Activated CD4-positive, alpha-beta memory T cell treated with anti-CD3 and anti-CD28 coated beads for 36 hours (primary cell): ENCODE measurements at regions not wholly inside any gene's neighbourhood (a gene's known extent, or its start where the extent isn't known, plus 50 kb on each side); places are given as distances from the start of the nearest gene placed in this dataset.
"Not testable (repeated sequence)": the region's sequence is repeated elsewhere in the genome, so short reads cannot be mapped to it uniquely, and the experiment has no call there.

ENCODE experiments used
- CTCF ChIA-PET: fragments of 350-600 bp; sonication (Branson Sonifier 250); formaldehyde crosslinking; loops from one replicate; lab custom pipeline; 2021; ENCODE audit warnings: antibody characterized with exemption, inconsistent platforms; lab: Charles Lee
- POLR2A ChIA-PET: fragments of 350-600 bp; sonication (Branson Sonifier 250); formaldehyde crosslinking; loops from one replicate; lab custom pipeline; 2021; ENCODE audit warnings: antibody characterized with exemption; lab: Charles Lee
- DNase-seq: peaks from one replicate; pipeline ENCODE4 v3.0.0-alpha.2; 2020
- H3K27ac Mint-ChIP-seq: one replicate; pipeline ENCODE4 v1.8.0; 2021; ENCODE audit warnings: mixed read lengths
- H3K27me3 Mint-ChIP-seq: one replicate; pipeline ENCODE4 v1.8.0; 2021; ENCODE audit warnings: mixed read lengths
- H3K36me3 Mint-ChIP-seq: one replicate; pipeline ENCODE4 v1.8.0; 2021; ENCODE audit warnings: mixed read lengths
- H3K4me1 Mint-ChIP-seq: one replicate; pipeline ENCODE4 v1.8.0; 2021; ENCODE audit warnings: low read depth, mixed read lengths
- H3K4me3 Mint-ChIP-seq: one replicate; pipeline ENCODE4 v1.8.0; 2021; ENCODE audit warnings: mild to moderate bottlenecking, mixed read lengths
- H3K9me3 Mint-ChIP-seq: one replicate; pipeline ENCODE4 v1.8.0; 2021; ENCODE audit warnings: mixed read lengths
- intact Hi-C: fragments of 100-400 bp; cut with micrococcal nuclease; formaldehyde crosslinking; loops from one replicate; pipeline ENCODE4 v1.15.1; 2023

GRCh38 chr1:29601021-29601420 is 364.7 kb downstream of the PTPRU start:
- no peaks in the 10 kb centered on the region for H3K9me3 Mint-ChIP-seq
- no peaks in the 10 kb centered on the region for H3K4me1 Mint-ChIP-seq
- POLR2A ChIA-PET: no interaction called here
- H3K36me3 Mint-ChIP-seq: no peaks in the 10 kb centered on the region
- peaks cover 13% of the 10 kb centered on the region for H3K27me3 Mint-ChIP-seq
- H3K27ac Mint-ChIP-seq: no peak overlapping the region
- intact Hi-C loops: no loop called here
- CTCF ChIA-PET: no interaction called here
- no peak for DNase-seq
- no peak overlapping the region for H3K4me3 Mint-ChIP-seq

GRCh38 chr1:29599826-29600225 is 363.5 kb downstream of the PTPRU start:
- intact Hi-C loops: no loop called here
- no peaks in the 10 kb centered on the region for H3K4me1 Mint-ChIP-seq
- ChIA-PET POLR2A (no interaction called here), CTCF (no interaction called here)
- no peak overlapping the region for H3K4me3 Mint-ChIP-seq
- H3K9me3 Mint-ChIP-seq: no peaks in the 10 kb centered on the region
- H3K27me3 Mint-ChIP-seq: peaks cover 13% of the 10 kb centered on the region
- no peaks in the 10 kb centered on the region for H3K36me3 Mint-ChIP-seq
- DNase-seq: no peak
- no peak overlapping the region for H3K27ac Mint-ChIP-seq

DNA sequence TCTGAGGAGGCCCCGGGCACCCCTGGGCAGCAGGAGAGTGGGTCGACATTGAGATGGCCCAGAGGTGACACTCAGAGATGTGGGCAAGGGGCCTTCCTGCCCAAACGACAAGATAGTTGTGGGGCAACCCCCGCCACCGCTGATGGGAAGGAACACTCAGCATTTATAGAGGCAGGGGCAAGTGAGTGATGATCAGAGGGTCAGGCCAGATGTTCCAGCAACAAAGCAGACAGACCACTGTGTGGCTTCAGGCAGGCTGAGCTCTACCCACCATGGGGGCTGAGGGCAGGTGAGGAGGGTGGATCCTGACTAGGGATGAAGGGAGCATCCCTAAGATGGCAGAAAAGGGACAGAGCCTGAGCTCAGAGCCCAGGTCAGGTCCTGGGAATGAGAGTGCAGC is 362.7 kb downstream of the PTPRU start:
- DNase-seq: no peak
- intact Hi-C loops: no loop called here
- H3K9me3 Mint-ChIP-seq: no peaks in the 10 kb centered on the region
- no peak overlapping the region for H3K4me3 Mint-ChIP-seq
- no peaks in the 10 kb centered on the region for H3K36me3 Mint-ChIP-seq
- ChIA-PET CTCF (interaction anchor here (0.7 kb wide), 1 partner anchor 485 kb away, joined by 3 read pairs; no protein-coding TSS in a partner anchor), POLR2A (no interaction called here)
- H3K27ac Mint-ChIP-seq: no peak overlapping the region
- H3K4me1 Mint-ChIP-seq: no peaks in the 10 kb centered on the region
- peaks cover 13% of the 10 kb centered on the region for H3K27me3 Mint-ChIP-seq

DNA sequence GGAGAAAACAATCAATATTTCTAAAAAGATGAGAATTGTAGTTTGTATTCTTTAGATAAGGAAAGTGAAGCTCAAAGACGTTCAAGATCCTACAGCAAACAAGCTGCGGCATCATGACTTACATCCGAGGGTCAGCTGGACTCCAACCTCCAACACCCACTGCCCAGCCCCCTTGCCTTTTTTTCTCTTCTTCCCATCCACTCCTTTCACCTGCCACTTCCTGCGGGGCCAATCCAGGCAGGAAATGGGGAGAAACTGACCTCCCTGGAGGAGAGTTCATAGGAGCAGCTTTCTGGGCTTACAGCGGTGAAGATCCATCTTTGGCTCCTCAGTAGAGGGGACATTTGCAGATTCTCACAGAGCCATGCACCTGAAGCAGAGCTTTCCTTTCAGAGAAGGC is 361.5 kb downstream of the PTPRU start:
- POLR2A ChIA-PET: no interaction called here
- intact Hi-C loops: no loop called here

DNA sequence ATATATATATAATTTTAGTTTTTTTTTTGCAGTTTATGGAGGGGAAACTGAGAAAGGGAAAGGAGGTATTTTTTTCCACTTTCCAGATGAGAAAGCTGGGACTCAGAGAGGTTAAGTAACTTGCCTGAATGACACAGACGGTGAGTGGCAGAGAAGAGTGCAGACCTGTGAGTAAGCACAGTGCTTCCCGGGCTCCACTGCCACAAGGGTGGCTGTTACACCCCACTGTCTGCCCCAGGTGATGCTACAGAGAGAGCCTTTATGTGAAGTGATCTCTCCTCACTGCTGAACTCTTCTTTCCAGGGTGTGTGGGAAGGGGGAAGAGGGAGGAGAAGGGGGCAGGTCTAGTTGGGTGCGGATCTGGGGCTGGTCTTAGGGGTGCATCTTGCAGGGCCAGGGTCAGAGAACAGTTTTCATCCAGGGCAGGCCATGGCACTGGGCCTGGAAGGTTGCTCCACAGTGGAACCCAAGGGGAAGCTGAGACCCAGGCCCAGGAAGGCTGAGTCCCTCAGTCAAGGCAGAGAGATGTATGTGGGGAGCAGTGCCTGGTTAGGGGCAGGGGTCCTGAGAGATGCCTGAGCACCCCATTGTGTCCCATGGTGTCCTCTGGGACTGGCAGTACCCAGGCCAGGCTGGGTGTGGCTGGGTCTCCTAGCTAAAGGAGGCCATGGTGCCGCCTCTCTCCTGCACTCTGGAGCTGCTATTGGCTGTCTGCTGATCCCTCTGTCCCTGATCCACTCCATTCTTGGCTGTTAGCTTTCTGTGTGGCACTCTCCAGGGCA is 357.5 kb downstream of the PTPRU start:
- Mint-ChIP-seq H3K36me3 (no peaks in the 10 kb centered on the region), H3K9me3 (no peaks in the 10 kb centered on the region), H3K4me1 (no peaks in the 10 kb centered on the region), H3K27ac (no peak overlapping the region), H3K27me3 (peaks cover 5% of the 10 kb centered on the region), H3K4me3 (no peak overlapping the region)
- intact Hi-C loops: no loop called here
- POLR2A ChIA-PET: no interaction called here
- no peak for DNase-seq
- CTCF ChIA-PET: no interaction called here

More for the DNA sequence above, 361.5 kb downstream of the PTPRU start:
- Mint-ChIP-seq H3K27me3 (peaks cover 13% of the 10 kb centered on the region), H3K36me3 (no peaks in the 10 kb centered on the region), H3K4me3 (no peak overlapping the region), H3K4me1 (no peaks in the 10 kb centered on the region), H3K9me3 (no peaks in the 10 kb centered on the region), H3K27ac (no peak overlapping the region)
- CTCF ChIA-PET: no interaction called here
- DNase-seq: no peak

DNA sequence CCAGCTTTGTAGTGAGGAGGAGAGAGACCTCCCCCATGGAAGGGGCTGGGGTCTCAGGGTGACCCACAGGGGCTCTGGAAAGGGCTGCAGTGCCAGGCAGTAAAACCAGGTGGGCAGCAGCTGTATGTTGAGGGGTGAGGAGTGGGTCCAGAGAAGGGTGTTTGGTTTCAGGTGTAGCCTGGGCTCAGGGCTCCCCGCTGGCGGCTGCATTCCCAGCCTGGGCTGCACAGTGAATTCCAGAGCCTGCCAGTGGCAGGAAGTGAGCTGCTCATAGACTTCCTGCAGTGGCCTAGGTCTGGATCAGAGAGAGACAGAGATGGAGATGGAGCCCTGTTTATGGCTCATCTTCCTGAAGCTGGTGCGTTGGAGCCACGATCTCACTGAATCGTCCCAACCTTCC is 356.4 kb downstream of the PTPRU start:
- intact Hi-C loops: no loop called here
- ChIA-PET CTCF (no interaction called here), POLR2A (no interaction called here)
- Mint-ChIP-seq H3K36me3 (no peaks in the 10 kb centered on the region), H3K9me3 (no peaks in the 10 kb centered on the region), H3K4me3 (no peak overlapping the region), H3K27ac (no peak overlapping the region), H3K4me1 (no peaks in the 10 kb centered on the region), H3K27me3 (peaks cover 5% of the 10 kb centered on the region)
- DNase-seq: no peak

GRCh38 chr1:29592261-29592615 is 355.9 kb downstream of the PTPRU start:
- H3K9me3 Mint-ChIP-seq: no peaks in the 10 kb centered on the region
- intact Hi-C loops: no loop called here
- DNase-seq: no peak
- no peaks in the 10 kb centered on the region for H3K36me3 Mint-ChIP-seq
- no peak overlapping the region for H3K4me3 Mint-ChIP-seq
- no peak overlapping the region for H3K27ac Mint-ChIP-seq
- CTCF ChIA-PET: no interaction called here
- H3K4me1 Mint-ChIP-seq: no peaks in the 10 kb centered on the region
- POLR2A ChIA-PET: no interaction called here
- H3K27me3 Mint-ChIP-seq: peaks cover 6% of the 10 kb centered on the region

GRCh38 chr1:29591601-29592260 is 355.4 kb downstream of the PTPRU start:
- no peak for DNase-seq
- H3K9me3 Mint-ChIP-seq: peaks cover 2% of the 10 kb centered on the region
- intact Hi-C loops: no loop called here
- no peak overlapping the region for H3K4me3 Mint-ChIP-seq
- H3K36me3 Mint-ChIP-seq: no peaks in the 10 kb centered on the region
- ChIA-PET CTCF (no interaction called here), POLR2A (no interaction called here)
- H3K27me3 Mint-ChIP-seq: peaks cover 10% of the 10 kb centered on the region
- H3K4me1 Mint-ChIP-seq: no peaks in the 10 kb centered on the region
- no peak overlapping the region for H3K27ac Mint-ChIP-seq

- intact Hi-C loops: no loop called here
- Mint-ChIP-seq H3K27ac (no peak overlapping the region), H3K4me1 (no peaks in the 10 kb centered on the region), H3K36me3 (no peaks in the 10 kb centered on the region), H3K4me3 (no peak overlapping the region), H3K27me3 (peaks cover 10% of the 10 kb centered on the region), H3K9me3 (peaks cover 2% of the 10 kb centered on the region)
- POLR2A ChIA-PET: no interaction called here
- DNase-seq: no peak
- CTCF ChIA-PET: no interaction called here
Observed at GRCh38 chr1:29590583-29591565, 354.6 kb downstream of the PTPRU start.

DNA sequence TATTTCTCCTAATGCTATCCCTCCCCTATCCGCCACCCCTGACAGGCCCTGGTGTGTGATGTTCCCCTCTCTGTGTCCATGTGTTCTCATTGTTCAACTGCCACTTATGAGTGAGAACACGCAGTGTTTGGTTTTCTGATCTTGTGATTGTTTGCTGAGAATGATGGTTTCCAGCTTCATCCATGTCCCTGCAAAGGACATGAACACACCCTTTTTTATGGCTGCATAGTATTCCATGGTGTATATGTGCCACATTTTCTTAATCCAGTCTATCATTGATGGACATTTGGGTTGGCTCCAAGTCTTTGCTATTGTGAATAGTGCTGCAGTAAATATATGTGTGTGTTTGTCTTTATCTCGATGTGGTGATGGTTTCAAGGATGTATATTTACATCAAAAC is 353.4 kb downstream of the PTPRU start:
- H3K36me3 Mint-ChIP-seq, H3K27me3 Mint-ChIP-seq, H3K9me3 Mint-ChIP-seq, DNase-seq, H3K4me3 Mint-ChIP-seq, POLR2A ChIA-PET, CTCF ChIA-PET, H3K27ac Mint-ChIP-seq, H3K4me1 Mint-ChIP-seq, intact Hi-C loops: not testable (repeated sequence)

- no peak overlapping the region for H3K4me3 Mint-ChIP-seq
- H3K27me3 Mint-ChIP-seq: peaks cover 8% of the 10 kb centered on the region
- no peak for DNase-seq
- H3K27ac Mint-ChIP-seq: no peak overlapping the region
- H3K36me3 Mint-ChIP-seq: no peaks in the 10 kb centered on the region
- intact Hi-C loops: no loop called here
- ChIA-PET CTCF (no interaction called here), POLR2A (no interaction called here)
- H3K9me3 Mint-ChIP-seq: peaks cover 2% of the 10 kb centered on the region
- no peaks in the 10 kb centered on the region for H3K4me1 Mint-ChIP-seq
Observed at GRCh38 chr1:29586991-29587745, 350.8 kb downstream of the PTPRU start.

DNA sequence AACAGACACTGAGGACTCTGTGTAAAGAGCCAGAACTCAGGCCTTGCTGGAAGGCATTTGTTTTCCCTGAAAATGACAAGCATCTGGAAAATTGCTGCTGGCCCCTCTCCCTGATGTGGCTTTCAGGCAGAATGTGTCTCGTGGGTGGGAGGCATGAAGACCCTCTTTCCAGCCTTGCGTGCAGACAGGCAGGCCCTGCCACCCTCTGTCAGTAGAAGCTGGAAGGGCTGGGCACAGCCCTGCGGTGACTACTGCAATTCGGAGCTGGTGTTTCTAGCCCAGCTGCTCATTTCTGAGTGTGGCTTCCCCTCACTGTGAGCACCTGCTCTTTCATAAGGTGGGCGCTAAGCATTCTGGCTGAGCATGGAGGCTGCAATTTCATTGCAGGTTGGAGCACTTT is 349.9 kb downstream of the PTPRU start:
- H3K27me3 Mint-ChIP-seq: peaks cover 6% of the 10 kb centered on the region
- H3K4me1 Mint-ChIP-seq: no peaks in the 10 kb centered on the region
- POLR2A ChIA-PET: no interaction called here
- H3K4me3 Mint-ChIP-seq: no peak overlapping the region
- no peak for DNase-seq
- CTCF ChIA-PET: no interaction called here
- peaks cover 2% of the 10 kb centered on the region for H3K9me3 Mint-ChIP-seq
- H3K27ac Mint-ChIP-seq: no peak overlapping the region
- H3K36me3 Mint-ChIP-seq: no peaks in the 10 kb centered on the region
- intact Hi-C loops: no loop called here
